HCT116 (cell line): ENCODE measurements at regions not wholly inside any gene's neighbourhood (a gene's known extent, or its start where the extent isn't known, plus 50 kb on each side); places are given as distances from the start of the nearest gene placed in this dataset.

ENCODE experiments used
- ATAC-seq: fragments of 200-7000 bp; cut with Tn5 transposase; 2 replicates; pipeline ENCODE4 v1.9.1; 2020; ENCODE audit warnings: mild to moderate bottlenecking, moderate library complexity
- BruUV-seq: library from RNA; stranded (reverse); fragments of 400-500 nt; replicated peaks from 2 replicates; lab custom pipeline; 2021; lab: Mats Ljungman, UMichigan
- CTCF ChIA-PET: fragments of 300-600 bp; sonication (Branson Sonifier 250); formaldehyde crosslinking; loops from one replicate; lab custom pipeline; 2021; ENCODE audit warnings: antibody characterized with exemption; lab: Charles Lee
- POLR2A ChIA-PET: fragments of 300-600, 350-600 bp; sonication (Branson Sonifier 250); formaldehyde crosslinking; loops from one replicate; lab custom pipeline; 2021; ENCODE audit warnings: antibody characterized with exemption; lab: Charles Lee
- RAD21 ChIA-PET, 2 experiments: fragments of 300-600 bp; sonication (Branson Sonifier 250); formaldehyde crosslinking; loops; one replicate each; lab custom pipeline; 2023; ENCODE audit warnings: low total read pairs in 2 of 2; ENCODE audit not compliant: uncharacterized antibody in 2 of 2, unreplicated experiment in 2 of 2, low non-redundant PET in 1 of 2; lab: Charles Lee
- DNase-seq: peaks from one replicate; pipeline ENCODE4 v3.0.0-alpha.2; 2010; ENCODE audit warnings: low read depth, low spot score
- H2AFZ ChIP-seq: fragments of 200-600 bp; shearing (Covaris generic), sonication (generic); 2 replicates; pipeline ENCODE4 v1.6.1; 2017; ENCODE audit warnings: low read depth, mixed run types, mixed read lengths, antibody characterized with exemption, low read length; ENCODE audit not compliant: poor library complexity, severe bottlenecking
- H3K27ac ChIP-seq: 2 replicates; pipeline ENCODE4 v1.5.1; 2012; ENCODE audit warnings: low read depth, low read length
- H3K27me3 ChIP-seq: fragments of 200-600 bp; sonication (generic); 2 replicates; pipeline ENCODE4 v1.6.1; 2016; ENCODE audit warnings: mixed run types, low read length, mixed read lengths; ENCODE audit not compliant: insufficient read depth
- H3K36me3 ChIP-seq, 2 experiments: fragments of 200-500 bp in 1 of 2; fragments of 200-600 bp in 1 of 2; sonication (Bioruptor generic) in 1 of 2; sonication (generic) in 1 of 2; 2 replicates each; pipeline versions ENCODE4 v1.5.1 to v1.6.1; 2014 to 2016; ENCODE audit warnings: low read length in 2 of 2, inconsistent platforms in 1 of 2, mixed read lengths in 1 of 2, mixed run types in 1 of 2; ENCODE audit not compliant: insufficient read depth in 2 of 2, control insufficient read depth in 1 of 2
- H3K4me1 ChIP-seq, 2 experiments: fragments of 200-600 bp in 1 of 2; sonication (generic) in 1 of 2; 2 replicates each; pipeline versions ENCODE4 v1.5.1 to v1.6.1; 2012 to 2017; ENCODE audit warnings: low read length in 2 of 2, inconsistent platforms in 1 of 2, mild to moderate bottlenecking in 1 of 2, mixed read lengths in 1 of 2, mixed run types in 1 of 2, moderate library complexity in 1 of 2; ENCODE audit not compliant: insufficient read depth in 2 of 2, control insufficient read depth in 1 of 2
- H3K4me2 ChIP-seq: fragments of 200-600 bp; sonication (generic); 2 replicates; pipeline ENCODE4 v1.6.1; 2017; ENCODE audit warnings: mixed run types, low read length, mixed read lengths
- H3K4me3 ChIP-seq, 2 experiments: fragments of 200-600 bp in 1 of 2; sonication (generic) in 1 of 2; replicated peaks in 1 of 2; 2 replicates each; pipeline ENCODE4 v1.5.1; 2011 to 2016; ENCODE audit warnings: low read length in 2 of 2, control low read depth in 1 of 2, low read depth in 1 of 2, mild to moderate bottlenecking in 1 of 2, mixed read lengths in 1 of 2, mixed run types in 1 of 2
- H3K79me2 ChIP-seq: fragments of 200-600 bp; sonication (generic); 2 replicates; pipeline ENCODE4 v1.6.1; 2017; ENCODE audit warnings: mild to moderate bottlenecking, mixed run types, low read length, moderate library complexity, mixed read lengths; ENCODE audit not compliant: insufficient read depth
- H3K9ac ChIP-seq: fragments of 200-600 bp; sonication (generic); 2 replicates; pipeline ENCODE4 v1.6.1; 2016; ENCODE audit warnings: low read length, mixed read lengths
- H3K9me2 ChIP-seq: fragments of 200-600 bp; sonication (generic), shearing (Covaris generic); 2 replicates; pipeline ENCODE4 v1.6.1; 2017; ENCODE audit warnings: mixed run types, mild to moderate bottlenecking, moderate library complexity; ENCODE audit not compliant: insufficient read depth
- H3K9me3 ChIP-seq, 2 experiments: fragments of 200-500 bp in 1 of 2; fragments of 200-600 bp in 1 of 2; sonication (Bioruptor generic) in 1 of 2; sonication (generic) in 1 of 2; 2 replicates each; pipeline ENCODE4 v1.6.1; 2014 to 2017; ENCODE audit warnings: low read length in 2 of 2, mixed read lengths in 2 of 2, inconsistent platforms in 1 of 2, low read depth in 1 of 2, mild to moderate bottlenecking in 1 of 2, mixed run types in 1 of 2, moderate library complexity in 1 of 2; ENCODE audit not compliant: control insufficient read depth in 1 of 2, insufficient read depth in 1 of 2
- H4K20me1 ChIP-seq: fragments of 200-600 bp; sonication (generic), shearing (Covaris generic); 2 replicates; pipeline ENCODE4 v1.6.1; 2017; ENCODE audit warnings: mixed run types, mild to moderate bottlenecking, moderate library complexity; ENCODE audit not compliant: insufficient read depth
- CEBPB ChIP-seq: IDR thresholded peaks from 2 replicates; pipeline ENCODE4 v1.6.1; 2012; ENCODE audit warnings: low read depth
- ELF1 ChIP-seq: IDR thresholded peaks from 2 replicates; pipeline ENCODE4 v1.6.1; 2012; ENCODE audit warnings: low read depth, borderline replicate concordance
- EZH2 ChIP-seq: fragments of 200-600 bp; sonication (generic); IDR thresholded peaks from 2 replicates; pipeline ENCODE4 v1.6.1; 2017; ENCODE audit warnings: antibody characterized with exemption, mixed run types
- FOSL1 ChIP-seq: IDR thresholded peaks from 2 replicates; pipeline ENCODE4 v1.6.1; 2012; ENCODE audit warnings: low read depth
- POLR2A ChIP-seq: IDR thresholded peaks from 2 replicates; pipeline ENCODE4 v1.7.0; 2011; ENCODE audit warnings: borderline replicate concordance; ENCODE audit not compliant: insufficient read depth, insufficient read length; ENCODE audit errors: extremely low read depth
- POLR2AphosphoS5 ChIP-seq: IDR thresholded peaks from 2 replicates; pipeline ENCODE4 v1.6.1; 2011; ENCODE audit warnings: mild to moderate bottlenecking, low read depth, low read length, moderate library complexity
- RAD21 ChIP-seq: IDR thresholded peaks from 2 replicates; pipeline ENCODE4 v1.6.1; 2012; ENCODE audit warnings: low read depth, mild to moderate bottlenecking
- SIN3A ChIP-seq: IDR thresholded peaks from 2 replicates; pipeline ENCODE4 v1.6.1; 2012; ENCODE audit warnings: low read depth
- SP1 ChIP-seq: IDR thresholded peaks from 2 replicates; pipeline ENCODE4 v1.6.1; 2012; ENCODE audit warnings: low read depth
- SRF ChIP-seq: IDR thresholded peaks from 2 replicates; pipeline ENCODE4 v1.6.1; 2012; ENCODE audit warnings: low read depth
- TCF7L2 ChIP-seq: IDR thresholded peaks from 2 replicates; pipeline ENCODE4 v1.7.0; 2011; ENCODE audit warnings: borderline replicate concordance, inconsistent platforms; ENCODE audit not compliant: insufficient read depth, insufficient read length; ENCODE audit errors: extremely low read depth
- YY1 ChIP-seq: IDR thresholded peaks from 2 replicates; pipeline ENCODE4 v1.6.1; 2011; ENCODE audit warnings: low read length, low read depth, moderate library complexity, mild to moderate bottlenecking; ENCODE audit not compliant: insufficient replicate concordance; ENCODE audit errors: extremely low read depth
- ZFX ChIP-seq: fragments of 450-650 bp; IDR thresholded peaks from 2 replicates; pipeline ENCODE4 v1.6.1; 2017
- ZNF274 ChIP-seq: fragments of 200-500 bp; sonication (Bioruptor generic); IDR thresholded peaks from 2 replicates; pipeline ENCODE4 v1.6.1; 2014; ENCODE audit warnings: mild to moderate bottlenecking, low read depth, low read length, inconsistent platforms
- intact Hi-C: fragments of 100-400 bp; cut with micrococcal nuclease; formaldehyde crosslinking; loops from 2 replicates; pipeline ENCODE4 v1.10.0; 2022
- TF ChIP-seq, protein P1 (sequence below), 3 experiments: fragments of 200-600 bp in 1 of 3; sonication (generic) in 1 of 3; IDR thresholded peaks in 2 of 3; conservative IDR thresholded peaks in 1 of 3; 2 replicates each; pipeline ENCODE4 v1.5.1; 2012 to 2017; ENCODE audit warnings: low read depth in 2 of 3, low read length in 2 of 3, antibody characterized with exemption in 1 of 3, borderline replicate concordance in 1 of 3, control low read depth in 1 of 3, mild to moderate bottlenecking in 1 of 3, mixed read lengths in 1 of 3, mixed run types in 1 of 3, moderate library complexity in 1 of 3; ENCODE audit not compliant: insufficient read depth in 1 of 3
- TF ChIP-seq, protein P2 (sequence below): IDR thresholded peaks from 2 replicates; pipeline ENCODE4 v1.6.1; 2012
- TF ChIP-seq, protein P3 (sequence below): IDR thresholded peaks from 2 replicates; pipeline ENCODE4 v1.6.1; 2012
- TF ChIP-seq, protein P4 (sequence below): IDR thresholded peaks from 2 replicates; pipeline ENCODE4 v1.6.1; 2012; ENCODE audit warnings: low read depth

DNA sequence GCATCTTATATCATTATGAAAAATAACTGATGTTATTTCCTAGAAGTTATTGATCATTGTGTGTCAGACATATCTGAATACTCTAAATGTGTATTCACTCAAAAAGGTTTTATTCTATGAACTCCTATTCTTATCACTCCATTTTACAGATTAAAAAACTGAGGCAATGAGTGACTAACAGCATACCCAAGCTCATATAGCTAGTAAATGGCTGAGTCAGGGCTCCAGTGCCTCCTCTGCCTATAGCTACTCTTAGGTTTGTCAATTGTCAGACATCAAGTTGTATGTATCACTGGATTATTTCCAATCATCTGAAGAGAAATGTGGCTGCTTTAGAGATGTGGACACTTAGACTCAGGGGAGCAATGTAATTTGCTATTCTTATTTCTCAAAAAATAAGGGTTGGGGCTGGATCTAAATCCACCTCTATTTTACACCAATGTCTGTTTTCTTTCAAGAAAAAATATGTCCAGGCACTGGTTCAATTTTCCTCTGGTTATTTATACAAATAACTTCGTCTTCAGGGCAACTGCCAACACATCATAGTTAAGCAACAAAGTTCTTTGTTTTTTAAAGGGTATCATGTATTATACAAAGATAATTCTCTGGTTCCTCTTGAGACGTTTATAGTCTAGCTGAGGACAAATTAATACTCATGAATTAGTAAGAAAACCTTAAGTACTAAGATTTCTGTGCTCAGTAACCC, 328.9 kb upstream of the MAF start:
- H3K9me3 ChIP-seq = peaks cover 27 to 32% of the 10 kb centered on the region in 2 experiments; a peak in 2 of 4 replicates
- no peak overlapping the region for H3K27ac ChIP-seq
- intact Hi-C loops = no loop called here
- TF ChIP-seq RAD21 (no peak), SRF (no peak), EZH2 (no peak), TCF7L2 (no peak), POLR2A (no peak), ELF1 (no peak), ZFX (no peak), SIN3A (no peak), SP1 (no peak), POLR2AphosphoS5 (no peak), CEBPB (no peak), FOSL1 (no peak), YY1 (no peak), ZNF274 (no peak)
- TF ChIP-seq, protein P1, sequence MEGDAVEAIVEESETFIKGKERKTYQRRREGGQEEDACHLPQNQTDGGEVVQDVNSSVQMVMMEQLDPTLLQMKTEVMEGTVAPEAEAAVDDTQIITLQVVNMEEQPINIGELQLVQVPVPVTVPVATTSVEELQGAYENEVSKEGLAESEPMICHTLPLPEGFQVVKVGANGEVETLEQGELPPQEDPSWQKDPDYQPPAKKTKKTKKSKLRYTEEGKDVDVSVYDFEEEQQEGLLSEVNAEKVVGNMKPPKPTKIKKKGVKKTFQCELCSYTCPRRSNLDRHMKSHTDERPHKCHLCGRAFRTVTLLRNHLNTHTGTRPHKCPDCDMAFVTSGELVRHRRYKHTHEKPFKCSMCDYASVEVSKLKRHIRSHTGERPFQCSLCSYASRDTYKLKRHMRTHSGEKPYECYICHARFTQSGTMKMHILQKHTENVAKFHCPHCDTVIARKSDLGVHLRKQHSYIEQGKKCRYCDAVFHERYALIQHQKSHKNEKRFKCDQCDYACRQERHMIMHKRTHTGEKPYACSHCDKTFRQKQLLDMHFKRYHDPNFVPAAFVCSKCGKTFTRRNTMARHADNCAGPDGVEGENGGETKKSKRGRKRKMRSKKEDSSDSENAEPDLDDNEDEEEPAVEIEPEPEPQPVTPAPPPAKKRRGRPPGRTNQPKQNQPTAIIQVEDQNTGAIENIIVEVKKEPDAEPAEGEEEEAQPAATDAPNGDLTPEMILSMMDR (IDR thresholded peaks at IDR 0.05 in 2 of 3, conservative IDR thresholded peaks at IDR 0.05 in 1 of 3; ENCODE audit: borderline replicate concordance in 1 of 3, insufficient read depth in 1 of 3, low read depth in 2 of 3, low read length in 2 of 3) = no peak
- TF ChIP-seq, protein P2, sequence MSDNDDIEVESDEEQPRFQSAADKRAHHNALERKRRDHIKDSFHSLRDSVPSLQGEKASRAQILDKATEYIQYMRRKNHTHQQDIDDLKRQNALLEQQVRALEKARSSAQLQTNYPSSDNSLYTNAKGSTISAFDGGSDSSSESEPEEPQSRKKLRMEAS = no peak
- TF ChIP-seq, protein P3, sequence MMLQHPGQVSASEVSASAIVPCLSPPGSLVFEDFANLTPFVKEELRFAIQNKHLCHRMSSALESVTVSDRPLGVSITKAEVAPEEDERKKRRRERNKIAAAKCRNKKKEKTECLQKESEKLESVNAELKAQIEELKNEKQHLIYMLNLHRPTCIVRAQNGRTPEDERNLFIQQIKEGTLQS = no peak
- TF ChIP-seq, protein P4, sequence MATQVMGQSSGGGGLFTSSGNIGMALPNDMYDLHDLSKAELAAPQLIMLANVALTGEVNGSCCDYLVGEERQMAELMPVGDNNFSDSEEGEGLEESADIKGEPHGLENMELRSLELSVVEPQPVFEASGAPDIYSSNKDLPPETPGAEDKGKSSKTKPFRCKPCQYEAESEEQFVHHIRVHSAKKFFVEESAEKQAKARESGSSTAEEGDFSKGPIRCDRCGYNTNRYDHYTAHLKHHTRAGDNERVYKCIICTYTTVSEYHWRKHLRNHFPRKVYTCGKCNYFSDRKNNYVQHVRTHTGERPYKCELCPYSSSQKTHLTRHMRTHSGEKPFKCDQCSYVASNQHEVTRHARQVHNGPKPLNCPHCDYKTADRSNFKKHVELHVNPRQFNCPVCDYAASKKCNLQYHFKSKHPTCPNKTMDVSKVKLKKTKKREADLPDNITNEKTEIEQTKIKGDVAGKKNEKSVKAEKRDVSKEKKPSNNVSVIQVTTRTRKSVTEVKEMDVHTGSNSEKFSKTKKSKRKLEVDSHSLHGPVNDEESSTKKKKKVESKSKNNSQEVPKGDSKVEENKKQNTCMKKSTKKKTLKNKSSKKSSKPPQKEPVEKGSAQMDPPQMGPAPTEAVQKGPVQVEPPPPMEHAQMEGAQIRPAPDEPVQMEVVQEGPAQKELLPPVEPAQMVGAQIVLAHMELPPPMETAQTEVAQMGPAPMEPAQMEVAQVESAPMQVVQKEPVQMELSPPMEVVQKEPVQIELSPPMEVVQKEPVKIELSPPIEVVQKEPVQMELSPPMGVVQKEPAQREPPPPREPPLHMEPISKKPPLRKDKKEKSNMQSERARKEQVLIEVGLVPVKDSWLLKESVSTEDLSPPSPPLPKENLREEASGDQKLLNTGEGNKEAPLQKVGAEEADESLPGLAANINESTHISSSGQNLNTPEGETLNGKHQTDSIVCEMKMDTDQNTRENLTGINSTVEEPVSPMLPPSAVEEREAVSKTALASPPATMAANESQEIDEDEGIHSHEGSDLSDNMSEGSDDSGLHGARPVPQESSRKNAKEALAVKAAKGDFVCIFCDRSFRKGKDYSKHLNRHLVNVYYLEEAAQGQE = no peak
- no peaks in the 10 kb centered on the region for H3K36me3 ChIP-seq
- CTCF ChIA-PET = no interaction called here
- H3K4me3 ChIP-seq = no peak overlapping the region
- H3K4me2 ChIP-seq = no peak overlapping the region
- DNase-seq (no peak), ATAC-seq (no peak)
- POLR2A ChIA-PET = no interaction called here
- H3K9me2 ChIP-seq = no peaks in the 10 kb centered on the region
- no peaks in the 10 kb centered on the region for H3K79me2 ChIP-seq
- no peak overlapping the region for H2AFZ ChIP-seq
- no peaks in the 10 kb centered on the region for H3K4me1 ChIP-seq
- RAD21 ChIA-PET = no interaction called here
- H3K27me3 ChIP-seq = no peaks in the 10 kb centered on the region
- no peaks in the 10 kb centered on the region for H4K20me1 ChIP-seq
- H3K9ac ChIP-seq = no peak overlapping the region
- no TSS peak for BruUV-seq
